ENCODE measurements at regions not wholly inside any gene's neighbourhood (a gene's known extent, or its start where the extent isn't known, plus 50 kb on each side); places are given as distances from the start of the nearest gene placed in this dataset.
A peak's percentile ranks its signal among the peaks of the same experiment; 100 is the strongest.

DNA sequence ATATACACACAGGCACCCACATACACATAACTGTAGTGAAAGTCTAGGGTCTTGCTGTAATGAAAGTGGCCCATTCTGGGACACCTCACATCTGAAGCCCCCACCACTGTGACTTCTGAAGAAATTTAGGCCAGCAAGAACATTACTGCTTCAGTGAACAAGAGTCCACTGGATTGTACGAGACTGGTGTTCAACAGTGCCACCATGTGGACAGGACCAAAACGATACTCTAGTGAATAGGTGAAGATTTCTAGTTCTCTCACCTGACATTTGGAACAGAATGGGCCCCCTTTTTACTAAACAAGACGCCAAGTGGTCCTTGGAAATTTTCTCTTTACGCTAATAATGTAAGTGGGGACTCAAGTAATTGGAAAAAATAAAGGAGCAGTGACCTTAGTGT, 156.9 kb downstream of the MAFB start:
- FAIRE-seq, result no peak
- TF ChIP-seq, protein P1, sequence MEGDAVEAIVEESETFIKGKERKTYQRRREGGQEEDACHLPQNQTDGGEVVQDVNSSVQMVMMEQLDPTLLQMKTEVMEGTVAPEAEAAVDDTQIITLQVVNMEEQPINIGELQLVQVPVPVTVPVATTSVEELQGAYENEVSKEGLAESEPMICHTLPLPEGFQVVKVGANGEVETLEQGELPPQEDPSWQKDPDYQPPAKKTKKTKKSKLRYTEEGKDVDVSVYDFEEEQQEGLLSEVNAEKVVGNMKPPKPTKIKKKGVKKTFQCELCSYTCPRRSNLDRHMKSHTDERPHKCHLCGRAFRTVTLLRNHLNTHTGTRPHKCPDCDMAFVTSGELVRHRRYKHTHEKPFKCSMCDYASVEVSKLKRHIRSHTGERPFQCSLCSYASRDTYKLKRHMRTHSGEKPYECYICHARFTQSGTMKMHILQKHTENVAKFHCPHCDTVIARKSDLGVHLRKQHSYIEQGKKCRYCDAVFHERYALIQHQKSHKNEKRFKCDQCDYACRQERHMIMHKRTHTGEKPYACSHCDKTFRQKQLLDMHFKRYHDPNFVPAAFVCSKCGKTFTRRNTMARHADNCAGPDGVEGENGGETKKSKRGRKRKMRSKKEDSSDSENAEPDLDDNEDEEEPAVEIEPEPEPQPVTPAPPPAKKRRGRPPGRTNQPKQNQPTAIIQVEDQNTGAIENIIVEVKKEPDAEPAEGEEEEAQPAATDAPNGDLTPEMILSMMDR (IDR thresholded peaks at IDR 0.05; ENCODE audit: insufficient read depth, missing control alignments), result peak; percentile 23
- DNase-seq (ENCODE audit: insufficient read length, low spot score), result no peak

DNA sequence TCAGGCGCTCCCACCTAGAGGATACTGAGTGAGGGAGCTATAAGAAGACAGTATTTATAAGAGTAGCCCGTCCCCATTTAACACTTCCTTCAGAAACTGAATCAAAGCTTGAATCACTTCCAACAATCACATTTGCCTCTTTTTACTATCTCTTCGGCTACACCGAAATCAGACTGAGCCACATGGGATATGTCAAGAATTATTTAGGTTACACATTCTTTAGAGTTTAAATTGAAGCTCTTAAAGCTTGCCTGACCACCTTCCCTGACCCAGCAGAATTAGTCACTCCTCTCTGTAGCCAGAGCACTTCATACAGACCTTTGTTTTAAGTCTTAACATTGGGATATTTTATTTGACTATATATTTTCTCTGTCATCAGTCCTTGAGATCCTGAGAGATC, 163.7 kb downstream of the MAFB start:
- DNase-seq (ENCODE audit: insufficient read length, low spot score), result no peak
- FAIRE-seq, result no peak
- TF ChIP-seq, protein P1 (IDR thresholded peaks at IDR 0.05; ENCODE audit: insufficient read depth, missing control alignments), result no peak

DNA sequence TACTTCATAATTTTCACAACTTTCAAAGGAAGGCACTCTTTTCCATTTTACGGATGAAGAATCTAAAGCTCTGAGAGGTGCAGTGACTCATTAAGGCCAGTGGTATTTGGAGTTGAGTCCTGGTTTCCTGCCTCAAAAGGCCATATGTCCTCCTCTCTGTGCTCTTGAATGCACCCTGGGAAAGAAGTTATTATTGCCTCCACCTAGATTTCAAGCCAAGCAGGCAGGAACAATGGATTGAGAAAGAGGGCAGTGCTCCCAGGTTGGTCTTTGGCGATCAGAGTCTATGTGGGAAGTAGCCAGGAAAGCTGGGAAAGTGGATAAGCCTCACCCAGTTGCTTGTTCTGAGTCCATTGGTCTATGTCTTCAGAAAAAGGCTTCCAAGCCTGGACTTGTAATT, 165.0 kb downstream of the MAFB start:
- TF ChIP-seq, protein P1 (IDR thresholded peaks at IDR 0.05; ENCODE audit: insufficient read depth, missing control alignments), result no peak
- FAIRE-seq, result no peak
- DNase-seq (ENCODE audit: insufficient read length, low spot score), result no peak

DNA sequence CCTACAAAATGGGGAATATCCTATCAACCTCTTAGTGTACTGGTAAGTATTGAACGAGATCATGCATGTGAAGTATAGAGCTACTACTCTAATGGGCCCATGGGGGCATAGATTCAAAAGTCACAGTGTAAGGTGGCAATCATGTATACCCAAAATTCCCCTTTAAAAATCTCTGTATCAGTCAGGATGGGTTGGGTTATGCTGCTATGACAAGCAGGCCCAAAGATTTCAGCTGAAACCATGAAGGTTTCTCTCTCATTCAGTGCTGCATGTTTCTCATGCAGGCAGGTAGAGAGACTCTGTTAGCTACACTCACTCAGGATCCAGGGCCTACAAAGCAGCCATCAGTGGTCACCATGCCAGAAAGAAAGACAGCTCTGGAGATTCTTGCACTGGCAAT, 166.6 kb downstream of the MAFB start:
- DNase-seq (ENCODE audit: insufficient read length, low spot score) (no peak), FAIRE-seq (no peak)
- TF ChIP-seq, protein P1 (IDR thresholded peaks at IDR 0.05; ENCODE audit: insufficient read depth, missing control alignments), result no peak

DNA sequence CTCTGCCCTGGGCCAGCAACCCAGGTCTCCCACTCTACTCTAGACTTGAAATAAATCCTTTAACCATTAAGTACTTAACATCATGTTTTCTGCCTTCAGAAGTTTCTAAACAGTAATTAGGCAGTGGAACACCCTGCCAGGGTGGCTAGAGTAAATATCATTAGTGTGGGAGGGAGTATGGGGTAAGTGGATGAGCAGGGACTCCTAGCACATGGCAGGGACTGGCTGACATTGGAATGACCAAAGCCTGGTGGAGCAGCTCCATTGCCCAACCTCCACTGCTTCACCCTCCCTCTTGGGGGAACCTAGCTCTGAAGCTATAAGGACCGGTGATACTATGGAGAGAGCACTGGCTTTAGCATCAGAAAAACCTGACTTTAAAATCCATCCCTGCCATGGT, 167.1 kb downstream of the MAFB start:
- TF ChIP-seq, protein P1 (IDR thresholded peaks at IDR 0.05; ENCODE audit: insufficient read depth, missing control alignments), result no peak
- no peak for FAIRE-seq
- DNase-seq (ENCODE audit: insufficient read length, low spot score), result no peak

DNA sequence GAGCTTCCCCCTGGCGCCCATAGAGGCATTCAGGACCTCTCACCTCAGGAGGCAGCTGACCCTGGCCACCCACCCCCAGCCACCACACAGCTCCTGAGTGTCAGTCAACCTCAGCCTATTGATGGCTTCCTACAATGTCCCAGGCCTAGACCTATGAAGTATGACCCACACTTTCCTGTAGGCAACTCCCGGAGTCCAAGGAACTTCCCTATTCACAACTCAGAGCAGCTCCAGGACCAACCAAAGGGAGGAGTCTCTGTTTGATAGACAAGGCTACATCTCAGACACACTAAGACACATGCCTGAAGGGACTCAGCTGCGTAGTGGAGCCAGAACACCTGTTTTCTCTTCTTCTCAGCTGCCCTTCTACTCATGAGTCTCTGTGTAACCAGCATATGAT, 169.1 kb downstream of the MAFB start:
- DNase-seq (ENCODE audit: insufficient read length, low spot score) (no peak), FAIRE-seq (no peak)
- TF ChIP-seq, protein P1 (IDR thresholded peaks at IDR 0.05; ENCODE audit: insufficient read depth, missing control alignments), result no peak

DNA sequence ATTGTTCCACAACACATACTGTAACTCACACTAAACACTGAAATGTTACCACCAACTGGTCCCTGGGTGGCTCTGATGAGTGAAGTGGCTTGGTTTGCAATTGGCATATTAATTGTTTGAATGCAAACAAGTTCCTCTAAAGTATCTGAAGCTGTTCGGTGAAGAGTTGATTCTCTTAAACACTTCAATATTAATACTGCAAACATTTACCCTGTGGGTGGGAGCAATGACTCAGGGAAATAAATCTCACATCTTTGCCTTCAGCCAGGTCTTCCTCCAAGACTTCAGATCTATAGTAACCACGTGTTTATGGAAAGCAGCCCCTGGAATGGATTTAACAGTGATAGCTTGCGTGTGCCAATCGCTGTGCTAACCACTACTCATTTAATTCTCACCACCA, 176.0 kb downstream of the MAFB start:
- FAIRE-seq, result no peak
- DNase-seq (ENCODE audit: insufficient read length, low spot score), result no peak
- TF ChIP-seq, protein P1 (IDR thresholded peaks at IDR 0.05; ENCODE audit: insufficient read depth, missing control alignments), result no peak

Data from D721Med (cell line).